BJ (cell line): ENCODE measurements at regions not wholly inside any gene's neighbourhood (a gene's known extent, or its start where the extent isn't known, plus 50 kb on each side); places are given as distances from the start of the nearest gene placed in this dataset.
"Not testable (repeated sequence)": the region's sequence is repeated elsewhere in the genome, so short reads cannot be mapped to it uniquely, and the experiment has no call there.

Source experiments
- CTCF ChIA-PET: fragments of 350-600 bp; formaldehyde crosslinking; extraction: SDS; loops from one replicate; lab custom pipeline; 2021; ENCODE audit warnings: antibody characterized with exemption, inconsistent platforms; lab: Yijun Ruan, JAX
- POLR2A ChIA-PET: fragments of 300-600 bp; sonication (Branson Sonifier 250); formaldehyde crosslinking; extraction: SDS; loops from one replicate; lab custom pipeline; 2021; ENCODE audit warnings: antibody characterized with exemption; lab: Charles Lee
- DNase-seq: peaks from one replicate; pipeline ENCODE4 v3.0.0-alpha.2; 2011; ENCODE audit warnings: low read depth
- H3K27me3 ChIP-seq: 2 replicates; pipeline ENCODE4 v1.6.0; 2011; ENCODE audit warnings: low read length; ENCODE audit not compliant: control insufficient read depth, insufficient read depth
- H3K36me3 ChIP-seq: 2 replicates; pipeline ENCODE4 v1.5.1; 2011; ENCODE audit warnings: low read length; ENCODE audit not compliant: control insufficient read depth, insufficient read depth
- H3K4me3 ChIP-seq: 2 replicates; pipeline ENCODE4 v1.5.1; 2011; ENCODE audit warnings: low read depth, mild to moderate bottlenecking, control low read depth, low read length
- CTCF ChIP-seq: IDR thresholded peaks from 2 replicates; pipeline ENCODE4 v1.5.1; 2011; ENCODE audit warnings: low read depth, mild to moderate bottlenecking, control low read depth, inconsistent platforms, low read length, moderate library complexity; ENCODE audit not compliant: insufficient read depth

DNA sequence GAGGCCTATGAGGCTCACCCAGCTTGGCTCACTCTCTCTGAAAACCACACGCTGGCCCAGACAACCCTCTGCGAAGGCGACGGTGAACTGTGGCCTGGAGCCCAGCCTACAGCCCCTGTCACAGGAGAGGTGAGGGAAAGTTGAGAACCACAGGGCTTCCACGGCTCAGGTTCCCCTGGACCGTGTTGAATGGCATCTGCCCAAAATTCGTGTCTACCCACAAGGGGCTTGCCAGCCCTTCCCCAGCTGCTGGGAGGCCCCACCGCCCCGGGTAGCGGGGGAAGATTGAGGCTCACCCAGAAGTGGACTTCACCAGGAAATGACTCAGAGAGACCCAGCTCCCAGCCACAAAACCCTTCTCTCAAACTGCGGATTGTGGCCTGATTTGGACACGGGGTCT lies 197.1 kb downstream of the CTTN start:
- Histone ChIP-seq H3K4me3 (no peak overlapping the region), H3K27me3 (0 out of 2 replicates have a peak, but pooled peaks cover 2% of the 10 kb centered on the region), H3K36me3 (no peaks in the 10 kb centered on the region)
- ChIA-PET CTCF (no interaction called here), POLR2A (no interaction called here)
- DNase-seq = no peak
- no peak for TF ChIP-seq CTCF

GRCh38 chr11:70596091-70596490 lies 197.8 kb downstream of the CTTN start:
- H3K27me3 ChIP-seq = 0 out of 2 replicates have a peak, but pooled peaks cover 2% of the 10 kb centered on the region
- ChIA-PET CTCF (no interaction called here), POLR2A (no interaction called here)
- no peak for DNase-seq
- H3K4me3 ChIP-seq = no peak overlapping the region
- H3K36me3 ChIP-seq = no peaks in the 10 kb centered on the region
- TF ChIP-seq CTCF = no peak

GRCh38 chr11:70597006-70597555 lies 198.8 kb downstream of the CTTN start:
- 0 out of 2 replicates have a peak, but pooled peaks cover 2% of the 10 kb centered on the region for H3K27me3 ChIP-seq
- ChIA-PET POLR2A (no interaction called here), CTCF (no interaction called here)
- H3K4me3 ChIP-seq = no peak overlapping the region
- DNase-seq = no peak
- no peaks in the 10 kb centered on the region for H3K36me3 ChIP-seq
- no peak for TF ChIP-seq CTCF

- H3K4me3 ChIP-seq = no peak overlapping the region
- POLR2A ChIA-PET = no interaction called here
- no peak for DNase-seq
Measured at GRCh38 chr11:70597751-70598625, 199.7 kb downstream of the CTTN start.

GRCh38 chr11:70600911-70601415 lies 202.6 kb downstream of the CTTN start:
- H3K36me3 ChIP-seq, POLR2A ChIA-PET, H3K27me3 ChIP-seq, H3K4me3 ChIP-seq, DNase-seq: not testable (repeated sequence)
- CTCF ChIA-PET = interaction anchor here (1.2 kb wide), 1 partner anchor 33 kb away, joined by 3 read pairs; no protein-coding TSS in a partner anchor

More at GRCh38 chr11:70597751-70598625, 199.7 kb downstream of the CTTN start:
- TF ChIP-seq CTCF = no peak
- CTCF ChIA-PET = no interaction called here
- Histone ChIP-seq H3K36me3 (no peaks in the 10 kb centered on the region), H3K27me3 (0 out of 2 replicates have a peak, but pooled peaks cover 2% of the 10 kb centered on the region)
